C1 segment of cervical spinal cord (tissue), 14 donors: ENCODE measurements at regions not wholly inside any gene's neighbourhood (a gene's known extent, or its start where the extent isn't known, plus 50 kb on each side); places are given as distances from the start of the nearest gene placed in this dataset.
"Not testable (repeated sequence)": the region's sequence is repeated elsewhere in the genome, so short reads cannot be mapped to it uniquely, and the experiment has no call there.

Experiments used
- DNase-seq, 14 donors: peaks; one replicate each; lab custom pipeline; 2025; lab: John Stamatoyannopoulos, UW

- DNase-seq, result no peak
These were observed 163.1 kb downstream of the ESM1 start for GRCh38 chr5:54822324-54822687.

GRCh38 chr5:54821445-54822323 is 163.7 kb downstream of the ESM1 start:
- no peak for DNase-seq

- no peak for DNase-seq
These were observed 164.9 kb downstream of the ESM1 start for GRCh38 chr5:54820346-54821134.

- no peak for DNase-seq
These were observed 178.0 kb downstream of the ESM1 start for GRCh38 chr5:54807421-54807820.

GRCh38 chr5:54804521-54804920 is 180.9 kb downstream of the ESM1 start:
- no peak for DNase-seq

GRCh38 chr5:54804086-54804485 is 181.3 kb downstream of the ESM1 start:
- no peak for DNase-seq

GRCh38 chr5:54803471-54804011 is 181.9 kb downstream of the ESM1 start:
- no peak for DNase-seq

GRCh38 chr5:54799645-54800044 is 185.7 kb downstream of the ESM1 start:
- no peak for DNase-seq

- DNase-seq, result no peak
These were observed 189.6 kb downstream of the ESM1 start for GRCh38 chr5:54795777-54796176.

- DNase-seq, result no peak
These were observed 190.1 kb downstream of the ESM1 start for GRCh38 chr5:54795284-54795683.

GRCh38 chr5:54794135-54794975 is 191.0 kb downstream of the ESM1 start:
- no peak for DNase-seq

GRCh38 chr5:54793468-54794134 is 191.8 kb downstream of the ESM1 start:
- DNase-seq, result no peak

GRCh38 chr5:54792611-54793404 is 192.6 kb downstream of the ESM1 start:
- DNase-seq, result peak in 1 of 14 donors; percentile 43

GRCh38 chr5:54787910-54788309 is 197.5 kb downstream of the ESM1 start:
- DNase-seq, result not testable (repeated sequence)

- DNase-seq, result peak in 10 of 14 donors; percentile 31 to 74 (median 55)
These were observed 199.4 kb downstream of the ESM1 start for GRCh38 chr5:54785729-54786591.

- DNase-seq, result no peak
These were observed 206.6 kb downstream of the ESM1 start for GRCh38 chr5:54778783-54779182.

GRCh38 chr5:54775645-54776044 is 209.7 kb downstream of the ESM1 start:
- DNase-seq, result no peak

GRCh38 chr5:54774281-54775170 is 210.9 kb downstream of the ESM1 start:
- no peak for DNase-seq
